ENCODE measurements at regions not wholly inside any gene's neighbourhood (a gene's known extent, or its start where the extent isn't known, plus 50 kb on each side); places are given as distances from the start of the nearest gene placed in this dataset.
"Not testable (repeated sequence)": the region's sequence is repeated elsewhere in the genome, so short reads cannot be mapped to it uniquely, and the experiment has no call there.

DNA sequence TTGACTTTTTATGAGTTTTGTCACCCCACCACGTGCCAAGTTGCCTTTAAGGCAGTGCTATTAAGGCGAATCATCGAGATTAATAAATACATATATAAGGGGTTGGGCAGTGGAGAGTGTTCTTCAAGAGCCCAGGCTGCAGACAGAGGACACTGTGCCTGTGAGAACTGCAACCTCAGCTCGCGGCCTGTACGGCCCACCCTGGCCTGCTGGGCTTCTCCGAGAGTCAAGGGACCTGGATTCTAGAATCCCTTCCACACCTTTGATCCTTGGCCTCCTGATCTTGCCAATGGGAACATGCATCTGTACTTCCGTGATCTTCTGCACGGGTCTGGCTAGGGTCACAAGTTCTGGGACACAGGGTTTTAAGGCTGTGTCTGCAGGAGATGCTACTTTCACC lies 54.5 kb downstream of the IRX5 start:
- no peak for DNase-seq

DNA sequence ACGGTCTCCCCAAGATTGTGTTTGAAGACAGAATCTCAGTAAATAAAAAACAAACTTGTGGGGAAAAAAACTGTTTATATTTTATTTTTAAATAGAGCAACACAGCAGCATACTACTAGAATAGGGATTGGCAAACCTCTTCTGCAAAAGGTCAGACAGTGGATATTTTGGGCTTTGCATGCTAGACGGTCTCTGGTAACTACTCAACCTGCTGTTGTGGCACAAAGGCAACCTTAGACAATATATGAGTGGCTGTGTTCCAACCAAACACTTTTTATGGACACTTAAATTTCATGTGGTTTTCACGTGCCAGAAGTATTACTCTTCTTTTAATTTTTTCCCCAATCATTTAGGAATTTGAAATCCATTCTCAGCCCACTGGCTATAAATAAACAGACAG lies 55.0 kb downstream of the IRX5 start:
- DNase-seq, result no peak

DNA sequence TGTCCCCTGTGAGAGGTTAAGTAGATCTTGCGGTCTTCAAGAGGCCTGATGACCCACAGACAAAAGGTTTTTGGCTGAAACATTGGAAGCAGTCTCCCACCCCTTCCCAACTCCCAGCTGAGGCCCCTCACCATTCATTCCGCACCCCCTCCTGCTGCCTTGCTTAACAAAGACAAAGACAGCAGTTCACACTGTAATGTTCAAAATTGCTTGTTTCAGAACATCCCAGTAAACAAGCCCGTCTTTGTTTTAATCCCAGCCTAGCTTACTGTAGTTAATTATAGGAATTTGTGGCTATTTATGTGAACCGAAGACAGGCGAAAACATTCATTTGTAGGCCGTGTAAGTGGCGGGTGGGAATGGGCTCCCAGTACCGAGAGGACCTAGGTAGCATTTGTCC lies 55.7 kb downstream of the IRX5 start:
- DNase-seq, result no peak

DNA sequence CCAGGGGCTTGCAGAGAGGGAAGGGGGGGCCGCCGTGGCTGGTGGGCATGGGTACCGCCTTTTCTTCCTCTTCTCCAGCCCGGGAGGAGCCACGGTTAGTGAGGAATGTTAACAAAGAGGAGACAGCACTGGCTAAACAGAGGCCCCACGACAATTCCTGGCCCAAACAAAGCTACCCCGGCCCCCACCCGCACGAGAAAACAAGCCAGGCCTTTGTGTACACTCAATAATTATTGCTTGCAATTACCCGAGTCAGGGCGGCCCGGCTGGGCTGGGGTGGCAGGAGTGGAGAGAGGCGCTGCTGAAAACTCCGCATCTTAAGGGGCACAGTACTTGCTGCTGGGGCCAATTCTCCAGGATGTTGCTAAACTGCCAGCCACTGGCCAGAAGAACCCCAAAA lies 56.4 kb downstream of the IRX5 start:
- peak; percentile 40 for DNase-seq

DNA sequence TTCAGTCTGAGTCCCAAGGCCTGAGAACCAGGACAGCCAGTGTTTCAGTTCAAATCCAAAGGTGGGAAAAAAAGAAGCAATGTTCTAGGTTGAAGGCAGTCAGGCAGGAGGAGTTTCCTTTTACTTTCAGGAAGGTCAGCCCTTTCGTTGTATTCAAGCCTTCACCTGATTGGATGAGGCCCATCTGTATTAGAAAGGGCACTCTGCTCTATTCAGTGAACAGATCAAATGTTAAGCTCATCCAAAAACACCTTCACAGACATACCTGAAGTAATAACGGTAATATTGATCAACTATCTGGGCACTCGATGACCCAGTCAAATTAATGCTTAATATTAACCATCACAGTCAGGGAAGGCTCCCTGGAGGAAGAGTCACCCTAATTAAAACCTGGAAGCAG lies 60.9 kb downstream of the IRX5 start:
- no peak for DNase-seq

DNA sequence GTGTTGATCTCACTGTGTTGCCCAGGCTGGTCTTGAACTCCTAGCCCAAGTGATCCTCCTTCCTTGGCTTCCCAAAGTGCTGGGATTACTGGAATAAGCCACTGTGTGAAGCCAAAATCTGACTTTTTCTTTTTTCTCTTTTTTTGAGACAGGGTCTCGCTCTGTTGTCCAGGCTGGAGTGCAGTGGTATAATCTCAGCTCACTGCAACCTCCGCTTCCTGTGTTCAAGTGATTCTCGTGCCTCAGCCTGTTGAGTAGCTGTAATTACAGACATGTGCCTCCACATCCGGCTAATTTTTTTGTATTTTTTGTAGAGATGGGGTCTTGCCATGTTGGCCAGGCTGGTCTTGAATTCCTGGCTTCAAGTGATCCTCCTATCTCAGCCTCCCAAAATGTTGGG lies 61.3 kb downstream of the IRX5 start:
- not testable (repeated sequence) for DNase-seq

DNA sequence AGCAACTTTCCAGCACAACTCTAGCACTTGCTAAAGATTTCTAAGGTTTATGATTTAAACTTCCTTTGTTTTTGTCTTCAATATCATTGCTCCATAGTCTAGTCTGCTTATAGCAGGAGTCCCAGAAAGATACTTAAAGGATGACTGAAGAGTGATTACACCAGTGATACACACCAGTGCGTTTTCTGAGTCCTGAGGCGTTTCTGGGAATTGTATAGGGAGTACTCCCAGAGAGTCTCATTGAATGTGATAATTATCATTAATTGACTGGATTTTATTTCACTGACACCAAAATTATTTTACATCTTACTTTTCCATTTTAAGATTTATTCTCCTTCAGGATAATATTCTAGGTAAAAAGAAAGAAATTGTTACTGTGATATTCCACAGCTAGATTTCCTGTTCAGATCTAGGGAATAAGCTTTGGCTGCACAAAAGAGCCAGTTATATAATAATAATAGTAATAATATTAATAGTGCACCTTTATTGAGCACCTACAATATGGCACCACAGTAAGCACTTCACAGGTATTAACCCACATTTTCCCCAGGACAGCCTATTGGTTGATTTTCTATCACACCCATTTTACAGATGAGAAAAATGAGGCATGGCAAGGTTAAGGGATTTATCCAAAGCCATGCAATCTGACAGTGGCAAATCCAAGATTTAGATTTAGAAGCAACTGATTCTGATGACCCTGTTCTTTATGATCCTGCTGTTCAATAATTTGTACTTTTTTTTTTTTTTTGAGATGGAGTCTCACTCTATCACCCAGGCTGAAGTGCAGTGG lies 62.6 kb downstream of the IRX5 start:
- no peak for DNase-seq

DNA sequence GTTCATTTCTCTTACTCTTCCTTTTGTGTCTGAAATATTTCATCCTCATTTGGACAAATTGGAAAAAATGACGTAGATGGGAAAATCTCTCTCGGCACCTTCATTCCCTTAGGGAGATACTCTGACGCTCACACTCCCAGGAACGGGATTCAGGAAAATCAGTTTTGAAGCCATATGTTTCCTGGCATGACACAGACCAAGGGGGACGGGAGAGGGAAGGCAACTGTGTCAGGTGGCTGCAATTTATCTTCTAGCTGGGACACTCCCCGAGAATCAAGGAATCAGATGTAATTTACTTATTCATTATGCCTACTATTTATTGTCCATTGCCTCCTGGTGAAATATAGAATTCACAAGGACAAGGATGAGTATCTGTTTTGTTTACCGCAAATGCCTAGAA lies 65.5 kb downstream of the IRX5 start:
- no peak for DNase-seq

DNA sequence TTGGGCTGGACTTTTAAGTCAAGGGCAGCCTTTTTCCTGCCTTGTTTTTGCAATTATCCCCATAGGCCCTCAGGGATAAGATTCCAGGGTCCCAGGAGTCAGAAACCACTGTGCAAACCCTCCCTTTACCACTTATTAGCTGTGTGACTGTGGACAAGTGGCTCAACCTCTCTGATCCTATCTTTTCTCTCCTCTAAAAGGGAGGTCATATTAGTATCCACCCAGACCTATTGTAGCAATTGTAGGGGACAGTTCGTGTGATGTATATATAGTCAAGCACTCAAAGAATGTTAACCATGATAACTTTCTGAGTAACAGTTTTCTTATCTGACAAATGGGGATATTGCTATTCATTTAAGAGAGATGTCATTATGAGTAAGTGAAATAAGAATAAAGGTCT lies 68.2 kb downstream of the IRX5 start:
- DNase-seq, result no peak

DNA sequence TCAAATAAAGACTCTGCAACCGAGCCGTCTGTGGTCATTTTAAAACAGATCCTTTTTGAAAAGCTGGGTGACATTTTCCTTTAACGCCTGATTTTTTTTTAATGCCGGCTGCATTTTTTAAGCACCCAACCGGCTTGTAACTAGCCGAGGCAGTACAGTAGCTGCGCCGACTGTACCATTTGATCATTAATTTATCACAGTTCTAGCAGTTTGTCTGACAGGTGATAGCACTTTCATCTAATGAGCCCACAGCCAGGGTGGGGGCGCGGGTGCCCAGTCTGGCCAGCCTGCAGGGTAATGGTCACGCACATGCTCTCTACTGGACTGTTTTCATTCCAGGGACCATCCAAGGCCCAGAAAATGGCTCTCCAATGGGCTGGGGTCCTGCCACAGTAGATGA lies 68.8 kb downstream of the IRX5 start:
- no peak for DNase-seq

DNA sequence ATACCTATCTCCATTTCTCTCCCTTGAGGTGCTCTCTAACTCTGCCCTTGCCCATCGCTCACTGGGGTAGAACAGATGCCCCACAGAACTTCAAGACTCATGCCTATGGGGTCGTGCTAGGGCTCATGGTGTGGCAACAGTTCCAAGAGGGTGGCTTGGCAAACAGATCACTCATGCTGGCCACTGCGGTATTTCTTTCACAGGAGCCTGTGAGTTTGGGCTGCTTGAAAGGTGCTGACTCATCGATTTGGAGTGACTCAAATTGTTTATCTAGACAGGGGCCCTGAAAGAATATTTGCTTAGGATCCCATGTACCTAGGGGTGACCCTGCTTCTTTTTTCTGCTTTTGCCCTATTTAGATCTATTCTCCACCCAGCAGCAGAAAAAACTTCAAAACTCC lies 69.9 kb downstream of the IRX5 start:
- no peak for DNase-seq

DNA sequence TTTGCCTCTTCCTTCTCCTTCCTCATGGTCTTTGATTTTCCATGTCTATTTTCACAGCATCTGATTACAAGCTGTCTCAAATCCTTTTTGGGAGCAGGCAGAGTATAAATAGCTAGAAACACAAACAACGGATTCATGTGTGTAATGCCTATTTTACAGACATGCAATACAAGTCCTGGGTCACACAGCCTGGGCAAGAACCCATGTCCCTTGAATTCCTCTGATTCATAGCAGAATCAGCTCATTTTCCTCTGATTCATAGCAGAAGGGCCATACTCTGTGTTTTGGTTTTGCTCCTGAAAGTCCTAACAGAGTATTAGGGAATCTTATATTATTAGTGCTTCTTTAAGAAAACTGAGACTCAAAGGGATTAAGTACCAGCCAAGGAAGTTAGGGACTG lies 71.3 kb downstream of the IRX5 start:
- DNase-seq, result no peak

DNA sequence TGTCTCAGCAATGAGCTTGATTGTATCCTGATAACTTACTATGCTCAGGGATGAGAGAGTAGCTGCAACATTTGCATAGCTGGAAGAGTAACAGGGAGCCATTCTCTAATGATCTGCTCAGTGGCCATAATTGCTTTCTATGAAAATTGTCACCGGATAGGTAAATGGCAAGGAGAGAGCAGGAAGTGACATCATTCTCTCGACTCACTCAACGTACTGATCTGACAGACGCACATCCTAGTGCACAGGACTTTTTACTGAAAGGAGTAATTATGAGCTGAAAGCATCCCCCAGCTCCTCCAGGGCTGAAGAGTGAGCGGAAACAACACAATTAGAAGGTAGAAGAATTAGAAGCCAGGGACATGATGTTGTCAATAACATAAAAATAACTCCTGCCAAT lies 71.8 kb downstream of the IRX5 start:
- DNase-seq, result no peak

DNA sequence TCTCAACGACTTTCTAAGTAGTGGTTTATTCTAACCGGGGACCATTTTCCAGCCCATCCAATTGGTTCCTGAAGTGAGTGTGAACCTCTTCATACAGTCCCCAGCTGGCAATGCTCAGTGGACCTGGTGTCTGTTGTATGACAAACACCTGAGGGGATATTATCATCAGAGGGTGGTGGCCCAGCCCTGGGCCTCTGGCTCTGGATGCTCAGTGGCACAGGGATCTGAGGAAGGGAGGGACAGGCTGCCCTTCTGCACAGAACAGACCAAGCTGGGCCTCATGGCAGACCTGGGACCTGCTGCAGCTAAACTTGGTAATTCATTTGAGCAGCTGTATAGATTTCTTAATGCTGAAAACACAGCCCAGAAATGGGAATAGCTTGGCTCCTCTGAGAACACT lies 72.6 kb downstream of the IRX5 start:
- no peak for DNase-seq

DNA sequence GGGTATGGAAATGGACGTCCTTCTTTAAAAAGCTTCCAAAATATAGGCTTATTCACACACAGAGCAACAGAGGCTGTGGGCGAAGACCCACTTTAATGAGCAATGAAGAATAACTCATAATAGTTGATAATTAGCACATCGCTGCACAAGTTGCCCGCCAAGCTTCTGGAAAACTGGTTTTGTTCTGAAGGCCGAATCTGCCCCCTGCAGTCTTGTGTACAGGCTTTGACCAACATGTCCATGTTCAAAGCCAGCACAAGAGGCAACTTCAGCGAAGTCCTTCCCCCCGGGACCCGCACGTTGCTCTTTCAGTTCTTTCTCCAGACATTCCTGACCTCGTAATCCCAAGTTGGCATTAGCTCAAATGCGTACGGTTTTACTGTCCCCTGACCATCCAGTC lies 73.3 kb downstream of the IRX5 start:
- no peak for DNase-seq

DNA sequence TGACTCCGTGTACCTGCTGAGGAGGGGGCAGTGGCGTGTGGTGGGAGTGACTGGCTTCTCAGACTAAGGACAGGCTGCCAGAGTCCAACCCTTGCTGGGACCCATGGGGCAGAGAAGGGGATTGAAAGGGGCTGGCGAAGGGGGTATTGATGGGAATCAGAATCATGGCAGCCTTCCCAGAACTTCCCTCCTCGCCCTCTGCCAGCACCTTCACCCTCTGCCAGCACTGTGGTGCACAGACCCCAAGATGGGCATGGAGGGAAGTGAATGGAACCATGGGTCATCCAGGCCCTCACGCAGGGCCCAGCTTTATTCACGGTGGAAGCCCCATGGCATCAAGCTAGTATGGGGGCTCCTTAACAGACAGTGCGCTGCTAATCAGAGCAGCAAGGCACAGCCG lies 76.8 kb downstream of the IRX5 start:
- DNase-seq, result no peak

DNA sequence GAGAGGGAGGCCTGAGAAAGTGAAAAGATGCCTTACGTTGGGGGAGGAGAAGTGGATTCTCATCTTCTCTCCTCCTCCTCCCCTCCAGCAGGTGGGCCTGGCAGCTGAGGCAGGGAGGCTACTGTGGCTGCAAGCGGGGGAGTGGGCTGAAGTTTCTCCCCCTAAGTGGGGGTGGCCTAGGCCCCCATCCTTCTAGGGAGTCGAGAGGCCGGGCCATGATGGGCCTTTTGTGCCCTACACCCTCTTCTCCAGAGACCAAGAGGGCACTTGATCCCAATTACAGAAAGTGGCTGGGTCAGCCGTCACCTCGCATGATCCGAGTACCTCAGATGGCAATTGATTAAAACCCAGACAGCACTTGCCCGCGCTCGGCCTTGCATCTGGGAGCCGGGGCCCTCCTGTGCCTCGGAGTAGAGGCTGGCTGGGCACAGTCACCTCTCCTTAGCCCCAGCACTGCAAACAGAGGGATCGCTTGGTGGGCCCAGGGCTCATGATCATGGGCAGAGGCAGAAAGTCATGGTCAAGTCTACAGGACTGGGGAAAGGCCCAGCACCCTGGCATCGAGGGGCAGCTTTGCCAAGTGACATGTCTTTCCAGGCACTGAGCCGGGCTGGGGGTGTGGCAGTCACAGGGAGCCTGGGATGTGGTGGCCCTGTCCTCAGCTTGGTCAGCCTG lies 78.3 kb downstream of the IRX5 start:
- DNase-seq, result no peak

DNA sequence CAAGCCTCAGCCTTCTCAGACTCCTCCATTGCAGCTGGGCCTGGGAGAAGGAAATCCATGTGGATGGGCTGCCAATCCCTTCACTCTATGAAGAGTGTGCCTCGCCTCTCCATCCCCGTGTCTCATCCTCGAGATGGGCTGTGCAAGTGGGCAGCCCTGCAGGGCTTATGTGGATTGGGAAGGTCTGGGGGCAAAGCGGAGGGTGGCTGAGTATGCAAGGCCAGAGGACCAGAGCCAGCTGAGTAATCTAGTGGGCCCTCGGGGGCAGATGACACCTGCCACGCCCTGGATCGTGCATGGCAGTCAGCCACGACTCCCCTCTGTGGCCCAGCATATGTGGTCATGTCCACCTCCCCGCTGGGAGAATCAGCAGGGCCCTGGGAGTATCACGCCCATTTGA lies 78.9 kb downstream of the IRX5 start:
- no peak for DNase-seq

DNA sequence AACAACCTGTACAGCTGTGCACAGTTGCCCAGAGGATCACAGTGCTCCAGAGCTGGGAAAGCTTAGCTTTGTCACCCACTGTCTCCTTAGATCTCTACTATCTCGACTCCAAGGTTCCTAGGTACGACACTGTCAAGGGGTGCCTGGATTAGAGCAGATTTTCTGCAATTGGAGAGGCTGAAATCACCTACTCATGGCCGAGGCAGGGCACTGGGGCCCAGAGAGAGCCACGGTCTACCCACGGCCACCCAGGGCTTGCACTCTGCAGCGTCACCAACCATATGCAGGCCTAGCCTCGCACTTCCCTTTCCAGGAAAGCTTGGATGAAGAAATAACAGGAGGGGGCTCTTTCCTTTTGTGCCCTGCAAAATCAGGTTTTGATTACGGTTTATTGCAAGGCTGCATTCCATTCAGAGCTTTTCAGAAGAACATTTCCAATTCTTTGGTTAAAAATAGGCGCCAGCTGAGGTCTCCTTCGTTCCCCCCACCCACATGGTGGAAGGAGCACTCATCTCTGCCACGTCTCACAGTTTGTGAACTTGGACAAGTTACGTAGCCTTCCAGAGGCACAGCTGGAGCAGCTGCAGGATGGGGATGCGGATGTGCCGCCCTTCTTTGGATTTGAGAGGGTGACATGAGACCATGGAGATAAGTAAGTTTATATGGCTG lies 80.0 kb downstream of the IRX5 start:
- no peak for DNase-seq

DNA sequence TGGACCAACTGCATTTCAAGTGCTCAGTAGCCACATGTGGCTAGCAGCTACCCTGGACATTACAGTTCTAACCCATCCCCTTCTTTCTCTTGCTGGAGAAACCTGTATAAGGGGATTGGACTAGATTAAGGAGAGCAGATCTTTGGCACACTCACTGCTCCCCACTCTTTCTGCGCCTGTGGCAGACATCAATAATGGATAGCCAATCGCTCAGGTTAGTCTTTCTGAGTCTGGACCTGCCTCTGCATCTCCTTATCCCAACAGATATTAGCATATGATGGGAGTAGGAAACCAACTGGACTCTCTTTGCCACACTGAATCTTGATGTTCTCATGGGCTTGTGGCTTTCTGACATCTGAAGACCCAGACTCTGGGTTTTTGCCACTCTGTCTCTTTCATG lies 81.7 kb downstream of the IRX5 start:
- DNase-seq, result no peak

DNA sequence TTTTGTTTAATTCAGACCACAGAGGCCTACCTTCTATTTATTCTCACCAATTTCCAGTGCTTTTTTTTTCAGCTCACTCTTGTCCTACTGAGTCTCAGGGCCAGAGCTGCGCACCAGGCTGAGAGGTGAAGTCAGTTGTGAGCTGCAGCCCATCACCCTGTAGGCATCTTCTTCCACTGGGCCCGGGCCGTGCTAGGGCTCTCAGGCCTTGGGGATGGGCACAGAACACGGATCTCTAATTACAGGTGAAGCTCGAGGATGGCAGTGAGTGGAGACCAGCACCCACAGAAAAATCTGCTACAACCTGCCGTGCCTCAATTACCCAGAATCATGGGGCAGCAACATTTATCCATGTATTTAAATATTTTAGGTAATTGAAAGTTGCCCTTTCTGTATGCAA lies 82.1 kb downstream of the IRX5 start:
- no peak for DNase-seq

DNA sequence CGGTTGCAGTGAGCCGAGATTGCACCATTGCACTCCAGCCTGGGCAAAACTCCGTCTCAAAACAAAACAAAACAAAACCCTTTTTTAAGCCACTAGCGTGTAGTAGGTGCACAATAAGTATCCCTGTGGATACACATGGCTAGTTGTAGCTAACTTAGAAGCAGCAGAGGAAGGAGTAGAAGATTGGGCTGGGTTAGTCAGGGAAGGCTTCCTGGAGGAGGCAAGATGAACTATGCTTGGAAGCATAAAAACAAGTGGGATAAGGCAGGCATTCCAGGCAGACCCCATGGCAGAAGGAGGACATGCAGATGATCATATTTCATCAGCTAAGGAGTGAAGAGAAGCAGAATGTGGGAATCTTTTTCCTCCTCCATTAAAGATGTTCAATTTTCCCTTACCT lies 83.4 kb downstream of the IRX5 start:
- DNase-seq, result no peak

DNA sequence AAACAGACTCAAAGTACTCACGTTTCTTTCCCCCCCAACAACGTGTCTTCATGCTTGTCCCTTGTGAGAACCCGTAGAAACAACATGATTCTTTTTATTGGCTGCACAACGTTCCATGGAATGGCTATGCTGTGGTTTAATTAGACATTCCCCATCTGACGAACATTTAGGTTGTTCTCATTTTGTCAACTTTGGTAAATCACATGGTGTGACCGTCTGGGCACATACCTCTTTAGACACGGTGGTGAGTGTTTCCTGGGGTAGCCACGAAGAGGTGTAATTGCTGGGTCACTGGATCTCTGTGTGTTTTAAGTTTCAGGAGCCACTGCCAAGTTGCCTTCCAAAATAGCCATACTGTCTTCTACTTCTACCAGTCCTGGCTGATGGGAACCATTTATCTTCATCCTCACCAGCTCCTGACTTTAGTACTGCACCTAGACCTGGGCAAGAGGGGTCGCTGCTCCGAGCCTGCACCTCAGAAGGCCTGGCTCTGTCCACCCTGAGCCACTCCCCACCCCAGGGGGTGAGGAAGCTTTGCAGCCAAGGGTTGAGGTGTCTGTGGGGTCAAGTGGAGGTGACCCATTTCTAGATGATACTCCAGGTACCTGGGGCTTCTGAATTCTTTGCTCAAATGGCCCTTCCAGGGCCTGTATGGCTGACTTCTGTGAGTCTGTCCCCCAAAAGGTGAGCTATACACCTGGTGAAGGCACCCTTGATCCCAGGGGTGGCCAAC lies 84.7 kb downstream of the IRX5 start:
- DNase-seq, result no peak

DNA sequence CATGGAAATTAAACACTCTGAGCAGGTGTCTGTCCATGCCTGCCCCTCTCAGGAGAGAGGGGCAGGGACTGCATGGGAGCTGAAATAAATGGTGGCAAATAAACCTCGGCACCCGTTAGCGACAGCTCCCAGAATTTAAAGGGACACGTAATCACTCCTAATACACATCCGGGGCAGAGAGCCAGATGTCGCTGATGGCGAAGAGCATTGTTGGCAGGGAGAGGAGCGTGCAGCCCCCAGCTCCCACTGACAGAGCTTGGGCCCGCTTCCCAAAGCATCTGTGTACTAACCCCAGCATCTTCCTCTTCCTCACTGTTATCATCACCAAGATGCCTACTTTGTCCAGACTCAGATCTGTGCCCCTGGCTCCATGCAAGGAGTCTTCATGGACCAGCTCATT lies 85.8 kb downstream of the IRX5 start:
- DNase-seq, result no peak

Data from NCI-H69 (cell line).